Sigmoid colon (tissue), 4 donors: ENCODE measurements at regions not wholly inside any gene's neighbourhood (a gene's known extent, or its start where the extent isn't known, plus 50 kb on each side); places are given as distances from the start of the nearest gene placed in this dataset.

ENCODE experiments used
- CTCF ChIP-seq, 4 experiments: fragments of 450-650 bp in 3 of 4; fragments of 200-600 bp in 1 of 4; IDR thresholded peaks; one replicate each; pipeline ENCODE4 v1.5.1; 2016 to 2019; ENCODE audit warnings: antibody characterized with exemption in 4 of 4, mild to moderate bottlenecking in 3 of 4, moderate library complexity in 2 of 4
- EP300 ChIP-seq, 4 donors: sonication (generic); formaldehyde crosslinking; IDR thresholded peaks; one replicate each; pipeline ENCODE4 v1.6.1; 2017; ENCODE audit warnings: antibody characterized with exemption in 4 of 4
- POLR2AphosphoS5 ChIP-seq, 4 donors: sonication (generic); formaldehyde crosslinking; IDR thresholded peaks; one replicate each; pipeline ENCODE4 v1.6.1; 2017; ENCODE audit warnings: antibody characterized with exemption in 4 of 4

- no peak for TF ChIP-seq CTCF (IDR thresholded peaks at IDR 0.05)
- TF ChIP-seq EP300 (IDR thresholded peaks at IDR 0.05), result no peak
- TF ChIP-seq POLR2AphosphoS5 (IDR thresholded peaks at IDR 0.05), result no peak
These were observed 177.2 kb downstream of the MOSPD2 start for GRCh38 chrX:15050395-15050794.
